SHP77 (cell line): ENCODE measurements at regions not wholly inside any gene's neighbourhood (a gene's known extent, or its start where the extent isn't known, plus 50 kb on each side); places are given as distances from the start of the nearest gene placed in this dataset.

ENCODE experiments used
- DNase-seq, 2 experiments: peaks; one replicate each; lab custom pipeline; 2025; lab: John Stamatoyannopoulos, UW

GRCh38 chr20:39568109-39568508 is 606.0 kb downstream of the DHX35 start:
- DNase-seq: no peak

GRCh38 chr20:39563349-39563748 is 601.2 kb downstream of the DHX35 start:
- DNase-seq: no peak

- DNase-seq: no peak
These were observed 592.2 kb downstream of the DHX35 start for GRCh38 chr20:39554341-39554740.

GRCh38 chr20:39553120-39553519 is 591.0 kb downstream of the DHX35 start:
- no peak for DNase-seq

GRCh38 chr20:39549733-39550132 is 587.6 kb downstream of the DHX35 start:
- DNase-seq: no peak

GRCh38 chr20:39547546-39548408 is 585.6 kb downstream of the DHX35 start:
- DNase-seq: no peak

- DNase-seq: no peak
These were observed 579.1 kb downstream of the DHX35 start for GRCh38 chr20:39541136-39541803.

- DNase-seq: no peak
These were observed 576.2 kb downstream of the DHX35 start for GRCh38 chr20:39538317-39538716.

- no peak for DNase-seq
These were observed 573.2 kb downstream of the DHX35 start for GRCh38 chr20:39535301-39535700.

GRCh38 chr20:39534846-39535245 is 572.7 kb downstream of the DHX35 start:
- no peak for DNase-seq

- DNase-seq: no peak
These were observed 571.7 kb downstream of the DHX35 start for GRCh38 chr20:39533858-39534257.

GRCh38 chr20:39532205-39532604 is 570.1 kb downstream of the DHX35 start:
- no peak for DNase-seq

GRCh38 chr20:39528436-39528835 is 566.3 kb downstream of the DHX35 start:
- no peak for DNase-seq

GRCh38 chr20:39524371-39524911 is 562.3 kb downstream of the DHX35 start:
- no peak for DNase-seq

- DNase-seq: no peak
These were observed 561.3 kb downstream of the DHX35 start for GRCh38 chr20:39523405-39523804.

GRCh38 chr20:39518654-39519053 is 556.5 kb downstream of the DHX35 start:
- no peak for DNase-seq

GRCh38 chr20:39516964-39517363 is 554.8 kb downstream of the DHX35 start:
- no peak for DNase-seq

GRCh38 chr20:39504710-39505094 is 542.6 kb downstream of the DHX35 start:
- DNase-seq: no peak

GRCh38 chr20:39503902-39504709 is 542.0 kb downstream of the DHX35 start:
- no peak for DNase-seq

- no peak for DNase-seq
These were observed 530.2 kb downstream of the DHX35 start for GRCh38 chr20:39492223-39492797.

GRCh38 chr20:39491711-39492110 is 529.6 kb downstream of the DHX35 start:
- no peak for DNase-seq

GRCh38 chr20:39489986-39490560 is 527.9 kb downstream of the DHX35 start:
- no peak for DNase-seq
